ENCODE measurements at regions not wholly inside any gene's neighbourhood (a gene's known extent, or its start where the extent isn't known, plus 50 kb on each side); places are given as distances from the start of the nearest gene placed in this dataset.

DNA sequence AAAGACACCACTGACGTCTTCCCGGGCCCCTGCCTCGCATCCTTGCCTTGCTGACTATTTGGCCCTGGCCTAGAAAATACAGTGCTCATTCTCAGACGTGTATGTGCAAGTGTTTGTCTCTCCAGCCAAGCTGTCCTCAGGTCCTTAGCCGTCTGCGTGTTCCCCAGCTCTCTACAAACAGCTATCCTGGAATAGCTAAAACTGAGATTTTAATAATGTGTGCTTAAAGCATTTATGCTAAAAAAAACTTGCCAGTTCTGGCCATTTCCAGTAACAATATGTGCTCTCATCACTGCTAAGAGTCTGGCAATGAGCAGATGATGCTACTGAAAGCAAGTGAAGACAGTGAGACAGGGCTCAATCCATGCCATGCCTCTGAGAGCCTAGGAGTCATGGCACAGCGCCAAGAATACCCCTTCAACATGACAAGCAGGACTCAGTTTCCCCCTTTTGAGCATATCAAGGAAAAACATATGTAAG is 55.7 kb downstream of the IRF2BP2 start:
- no peak for DNase-seq (ENCODE audit: low read depth)

DNA sequence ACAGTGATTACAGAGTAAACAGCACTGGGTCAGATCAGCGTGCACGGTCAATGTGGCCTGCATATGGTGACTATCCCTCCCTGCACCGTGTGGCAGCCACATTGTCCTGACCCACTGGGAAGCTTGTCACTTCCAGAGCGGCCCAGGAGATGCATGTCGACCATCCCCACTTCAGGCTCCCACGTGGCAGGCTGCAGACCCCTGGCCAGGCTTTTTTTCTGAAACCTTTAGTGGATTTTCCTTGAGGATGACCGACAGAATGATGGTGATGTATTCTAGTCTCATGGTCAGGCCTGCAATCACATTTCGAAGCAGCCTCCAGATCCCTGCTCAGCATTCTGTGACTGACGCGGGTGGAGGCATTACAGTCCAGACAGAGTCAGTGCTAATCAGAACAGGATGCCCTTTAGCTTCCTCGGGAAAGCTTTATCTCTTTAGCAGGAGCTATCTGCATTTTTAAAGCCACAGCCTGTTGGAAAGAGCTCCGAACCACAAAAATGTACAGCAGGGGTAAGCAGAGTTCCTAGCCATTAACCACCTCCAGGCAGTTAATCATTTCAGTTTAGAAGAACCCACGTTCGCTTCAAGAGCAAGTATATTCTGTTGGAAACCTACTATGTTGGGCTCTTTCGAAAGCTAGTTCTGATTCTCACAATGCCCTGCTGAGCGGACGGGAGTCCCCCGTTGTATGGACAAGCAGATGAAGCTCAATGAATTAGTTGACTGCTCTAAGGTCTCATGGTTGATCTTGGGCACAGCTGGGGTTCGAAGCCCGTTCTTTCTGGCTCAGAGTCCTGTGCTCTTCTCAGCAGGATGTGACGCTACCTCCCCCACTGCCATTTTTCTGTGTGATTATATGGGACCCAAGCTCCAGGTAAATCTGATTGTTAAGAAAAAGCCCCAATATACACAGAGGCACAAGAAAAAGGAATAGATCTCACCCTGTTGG is 56.5 kb downstream of the IRF2BP2 start:
- DNase-seq (ENCODE audit: low read depth): peak; percentile 86

DNA sequence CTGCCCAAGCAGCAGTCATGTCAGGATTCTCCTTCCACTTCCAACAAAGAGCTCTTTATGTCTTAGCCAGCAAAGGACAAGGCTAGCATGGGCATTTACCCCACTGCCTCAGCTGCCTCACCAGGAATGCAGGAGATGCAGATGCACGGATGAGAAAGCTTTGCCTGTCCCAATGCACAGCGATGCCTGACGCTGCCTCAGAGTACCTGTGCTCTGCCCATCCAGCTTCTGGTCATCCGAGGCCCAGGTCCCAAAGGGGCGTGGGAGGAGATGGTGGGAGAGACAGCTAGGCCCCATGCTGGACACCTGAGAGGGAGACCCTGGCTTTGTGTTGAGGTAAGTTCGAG is 59.0 kb downstream of the IRF2BP2 start:
- DNase-seq (ENCODE audit: low read depth): no peak

DNA sequence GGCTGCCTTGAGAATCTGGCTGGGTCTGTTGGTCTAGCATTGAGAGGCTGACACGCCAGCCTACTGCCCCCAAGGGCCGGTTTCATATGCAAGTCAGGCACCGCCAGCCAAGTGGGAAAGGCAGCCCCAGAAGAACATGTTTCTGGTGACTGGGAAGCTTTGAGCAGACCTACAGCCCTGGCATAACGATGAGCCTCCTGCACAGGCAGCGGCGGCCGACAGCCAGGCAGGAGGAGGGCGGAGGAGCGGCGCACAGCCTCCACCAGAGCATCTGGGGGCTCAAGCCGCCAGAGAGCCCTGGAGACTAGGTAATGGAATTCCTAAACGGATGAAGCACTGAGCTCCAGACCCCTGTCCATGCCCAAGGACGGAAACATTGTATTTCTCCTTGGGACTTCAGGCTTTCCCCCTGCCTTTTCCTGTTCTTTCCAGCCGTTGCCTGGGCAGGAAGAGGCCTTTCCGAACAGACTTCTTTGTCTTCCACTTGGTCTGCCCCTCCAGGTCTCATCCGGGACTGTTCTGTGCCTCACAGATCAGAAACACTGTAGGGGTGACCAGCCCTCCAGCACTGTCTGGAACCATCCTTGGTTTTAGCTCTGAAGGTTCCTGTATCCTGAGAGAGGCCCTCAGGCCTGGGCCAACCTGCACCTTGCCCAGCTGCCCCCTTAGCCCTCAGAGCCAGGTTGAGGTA is 59.5 kb downstream of the IRF2BP2 start:
- DNase-seq (ENCODE audit: low read depth): no peak

DNA sequence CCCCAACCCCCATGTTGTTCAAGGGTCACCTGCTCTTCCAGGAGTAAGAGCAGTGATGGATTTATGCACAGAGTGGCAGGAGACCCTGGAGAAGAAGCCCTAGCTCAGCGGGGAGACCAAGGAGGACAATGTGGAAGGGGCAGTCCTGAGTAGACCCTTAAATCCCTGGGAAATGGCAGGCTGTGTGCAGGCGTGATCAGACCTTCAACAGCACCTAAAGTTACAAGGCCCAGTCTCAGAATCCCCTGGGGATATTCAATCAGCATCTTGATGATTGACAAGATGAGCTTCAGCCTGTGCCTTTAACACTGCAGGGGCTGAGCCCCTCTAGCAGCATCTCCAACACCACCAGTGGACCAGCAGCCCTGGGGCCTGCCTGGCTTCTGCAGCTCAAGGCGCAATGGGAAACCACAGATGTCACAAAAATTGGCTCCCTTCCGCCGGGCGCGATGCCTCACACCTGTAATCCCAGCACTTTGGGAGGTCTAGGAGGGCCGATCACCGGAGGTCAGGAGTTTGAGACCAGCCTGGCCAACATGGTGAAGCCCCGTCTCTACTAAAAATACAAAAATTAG is 60.4 kb downstream of the IRF2BP2 start:
- DNase-seq (ENCODE audit: low read depth): no peak

DNA sequence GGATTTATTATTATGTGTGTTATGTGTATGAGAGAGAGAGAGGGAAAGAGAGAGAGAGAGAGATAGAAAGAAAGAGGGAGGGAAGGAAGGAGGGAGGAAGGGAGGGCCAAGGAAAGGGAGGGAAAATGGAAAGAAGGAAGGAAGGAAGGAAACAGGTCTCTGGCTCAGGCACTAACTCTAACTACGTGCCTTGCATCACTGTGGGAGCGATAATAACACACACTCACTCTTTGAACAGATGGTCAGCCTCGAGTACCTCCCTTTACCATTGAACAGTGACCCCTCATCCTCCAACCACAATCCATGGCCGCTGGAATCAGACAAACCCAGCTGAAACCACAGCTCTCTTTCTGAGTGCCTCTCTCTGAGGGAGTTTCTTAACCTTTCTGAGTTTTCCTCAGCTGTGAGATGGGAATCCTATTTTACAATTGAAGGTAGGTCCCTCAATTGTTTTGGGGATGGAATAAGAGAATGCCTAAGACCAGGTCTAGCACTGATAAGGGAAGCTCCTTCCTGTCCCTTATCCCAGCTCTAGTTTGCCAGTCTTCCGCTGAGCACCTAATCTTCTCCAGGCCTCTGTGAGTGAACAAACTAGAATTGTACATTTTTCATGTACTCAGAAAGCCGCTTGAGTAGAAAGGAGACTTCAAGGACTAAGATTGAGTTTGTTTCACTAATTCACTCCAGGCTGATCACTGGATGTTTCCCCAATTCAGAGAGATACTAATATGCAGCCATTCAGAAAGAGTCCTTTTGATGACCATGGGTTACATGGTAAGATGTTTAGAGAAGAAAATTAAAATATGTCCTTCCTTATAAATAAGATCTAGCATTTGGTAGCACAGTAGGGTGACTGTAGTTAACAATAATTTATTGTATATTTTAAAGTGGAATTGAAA is 62.8 kb downstream of the IRF2BP2 start:
- no peak for DNase-seq (ENCODE audit: low read depth)

DNA sequence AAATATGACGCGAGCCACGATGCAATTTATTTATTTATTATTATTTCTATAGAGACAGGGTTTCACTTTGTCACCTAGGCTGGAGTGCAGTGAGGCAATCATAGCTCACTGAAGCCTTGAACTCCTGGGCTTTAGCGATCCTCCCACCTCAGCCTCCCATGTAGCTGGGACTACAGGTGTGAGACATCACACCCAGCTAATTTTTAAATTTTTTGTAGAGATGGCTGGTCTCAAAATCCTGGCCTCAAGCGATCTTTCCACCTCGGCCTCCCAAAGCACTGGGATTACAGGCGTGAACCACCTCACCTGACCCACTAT is 63.6 kb downstream of the IRF2BP2 start:
- no peak for DNase-seq (ENCODE audit: low read depth)

DNA sequence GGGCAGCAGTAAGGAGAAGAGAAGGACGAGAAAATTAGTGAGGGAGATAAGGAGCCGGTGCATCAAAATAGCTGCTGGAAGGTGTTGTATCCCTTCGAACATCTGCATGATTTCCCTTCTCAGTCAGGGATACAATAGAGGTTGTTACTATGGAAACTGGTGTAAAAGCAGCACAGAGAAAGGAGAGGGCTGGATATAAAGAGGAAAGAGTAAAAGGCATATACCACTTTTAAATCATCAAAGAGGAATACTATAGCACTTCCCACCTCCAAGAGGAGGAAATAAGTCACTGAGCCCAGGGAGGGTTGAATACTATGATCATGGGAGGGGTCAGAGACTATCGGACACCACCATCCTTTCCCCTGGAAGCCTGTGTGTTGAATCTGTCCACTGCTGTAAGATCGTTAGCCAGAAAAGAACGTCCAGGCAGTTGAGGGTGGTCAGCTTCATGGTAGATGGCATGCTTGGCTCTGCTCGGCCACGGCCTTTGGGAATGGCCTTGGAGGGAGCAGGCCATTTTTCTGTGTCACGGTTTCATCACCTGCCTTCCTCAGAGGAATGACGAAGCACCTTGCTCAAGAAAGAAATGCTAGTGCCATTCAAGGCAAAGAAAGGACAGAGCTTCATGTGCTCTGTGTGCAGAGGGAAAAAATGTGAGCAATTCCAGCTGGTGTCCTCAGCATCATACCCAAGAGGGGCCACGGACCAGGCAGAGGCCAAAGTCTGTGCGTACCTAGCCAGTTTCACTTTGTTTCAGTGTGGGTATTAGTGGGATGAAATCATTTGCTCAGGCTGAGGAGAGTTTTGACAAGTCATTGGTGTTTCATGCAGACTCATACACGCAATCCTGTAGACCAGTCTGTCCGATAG is 64.2 kb downstream of the IRF2BP2 start:
- DNase-seq (ENCODE audit: low read depth): no peak

DNA sequence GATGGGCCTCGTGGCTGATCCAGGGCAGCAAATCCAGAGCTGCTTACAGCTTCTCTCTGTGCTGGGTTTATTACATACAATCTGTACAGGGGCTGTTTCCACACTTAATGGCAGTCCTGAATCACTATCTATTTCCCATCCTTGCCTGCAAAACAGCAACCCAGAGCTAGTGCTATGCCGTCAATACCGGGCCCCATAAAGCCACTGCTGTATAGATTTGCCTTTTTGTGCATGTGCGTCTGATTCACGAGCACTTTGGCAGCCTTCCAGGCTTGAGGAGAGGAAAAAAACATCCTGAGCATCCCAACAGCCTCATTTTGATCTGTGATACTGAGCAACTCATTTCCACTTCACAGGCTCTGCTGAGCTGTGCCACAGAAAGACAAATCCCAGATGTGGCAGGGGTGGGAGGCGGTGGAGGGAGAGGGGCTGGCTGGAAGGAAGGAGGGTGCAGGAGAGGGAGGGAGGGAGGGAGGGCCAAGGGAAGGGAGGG is 65.2 kb upstream of the TARBP1 start:
- DNase-seq (ENCODE audit: low read depth): peak; percentile 93

DNA sequence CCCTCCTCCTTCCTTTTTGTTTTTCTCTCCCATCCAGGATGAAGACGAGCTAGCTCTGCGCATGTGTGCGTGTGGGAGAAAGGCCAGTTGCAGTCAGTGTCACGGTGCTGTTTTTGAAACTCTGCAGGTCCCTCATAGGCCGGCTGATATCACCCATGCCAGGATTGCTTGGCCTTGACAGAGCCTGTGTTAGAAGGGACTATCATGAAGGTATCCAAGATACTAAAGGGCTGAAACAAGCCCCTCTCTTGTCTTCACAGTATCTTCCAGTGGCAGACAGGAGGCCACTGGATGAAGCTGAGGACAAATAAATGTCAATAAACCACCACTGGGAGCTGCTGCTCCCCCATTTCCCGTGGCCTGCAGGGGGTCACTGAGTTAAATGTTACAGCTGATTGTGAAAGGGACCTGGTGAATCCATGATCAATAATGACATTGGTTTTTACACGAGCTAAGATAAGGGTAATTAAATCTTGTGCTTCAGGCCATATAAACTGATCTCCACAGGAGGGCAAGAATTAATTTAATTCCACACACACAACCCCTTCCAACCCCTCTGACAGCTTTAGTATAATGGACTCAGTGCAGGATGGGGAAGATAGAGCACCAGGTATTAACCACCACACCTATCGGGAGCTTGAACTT is 64.6 kb upstream of the TARBP1 start:
- DNase-seq (ENCODE audit: low read depth): no peak

DNA sequence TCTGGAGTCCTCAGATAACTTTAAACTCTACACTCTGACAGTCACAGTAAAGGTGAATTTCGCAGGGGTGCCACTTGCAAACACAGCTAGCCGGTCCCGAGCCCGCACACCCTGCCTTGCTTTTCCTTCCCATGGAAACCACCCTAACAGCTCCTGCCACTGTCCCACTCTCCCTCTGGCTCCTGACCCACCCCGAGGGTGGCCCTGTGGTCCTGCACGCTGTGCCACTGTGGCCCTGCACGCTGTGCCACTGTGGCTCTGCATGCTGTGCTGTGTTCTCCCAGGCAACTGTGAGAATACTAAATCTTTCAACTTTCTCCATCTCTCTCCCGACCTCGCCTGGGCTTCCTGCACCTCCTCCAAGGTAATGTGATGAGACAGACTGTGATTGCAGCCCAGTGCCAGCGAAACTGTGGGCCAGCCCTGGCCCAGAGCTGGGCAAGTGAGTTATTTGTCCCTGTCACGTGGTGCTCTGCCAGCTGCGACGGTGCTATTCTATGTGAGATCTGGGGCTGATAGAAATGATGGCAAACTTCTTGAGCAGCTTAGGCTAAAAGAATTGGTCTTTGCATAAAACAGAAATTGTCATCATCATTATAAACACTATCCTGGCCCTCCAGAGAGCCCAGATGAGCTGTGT is 63.4 kb upstream of the TARBP1 start:
- DNase-seq (ENCODE audit: low read depth): no peak

DNA sequence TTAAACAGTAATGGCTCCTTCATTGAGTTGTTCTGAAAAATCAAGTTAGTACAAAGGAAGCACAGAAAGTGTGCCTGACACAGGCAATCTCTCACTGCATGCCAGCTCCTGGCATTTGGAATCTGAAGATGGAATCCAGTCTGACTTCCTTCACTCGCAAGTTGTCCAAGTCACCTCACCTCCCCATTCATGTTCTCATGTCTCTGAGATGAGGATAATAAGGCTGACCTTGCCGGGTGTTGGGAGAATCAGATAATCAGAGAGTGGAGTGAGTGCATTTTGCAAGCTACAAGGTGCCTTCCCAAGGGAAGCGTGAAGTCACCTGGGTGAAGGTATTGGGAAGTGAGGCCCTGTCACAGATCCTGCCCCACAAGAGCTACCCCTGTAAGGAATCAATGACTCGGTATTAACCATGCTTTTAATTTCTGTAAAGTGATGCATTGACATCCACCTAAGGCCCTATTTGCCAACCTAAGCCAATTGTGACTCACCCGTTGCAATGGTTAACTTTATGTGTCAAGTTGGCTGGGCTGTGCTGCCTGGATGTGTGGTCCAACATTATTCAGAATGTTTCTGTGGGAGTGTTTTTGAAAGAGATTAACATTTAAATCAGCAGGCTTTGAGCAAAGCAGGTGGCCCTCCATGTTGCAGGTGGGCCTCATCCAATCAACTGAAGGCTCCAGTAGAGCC is 62.5 kb upstream of the TARBP1 start:
- no peak for DNase-seq (ENCODE audit: low read depth)

DNA sequence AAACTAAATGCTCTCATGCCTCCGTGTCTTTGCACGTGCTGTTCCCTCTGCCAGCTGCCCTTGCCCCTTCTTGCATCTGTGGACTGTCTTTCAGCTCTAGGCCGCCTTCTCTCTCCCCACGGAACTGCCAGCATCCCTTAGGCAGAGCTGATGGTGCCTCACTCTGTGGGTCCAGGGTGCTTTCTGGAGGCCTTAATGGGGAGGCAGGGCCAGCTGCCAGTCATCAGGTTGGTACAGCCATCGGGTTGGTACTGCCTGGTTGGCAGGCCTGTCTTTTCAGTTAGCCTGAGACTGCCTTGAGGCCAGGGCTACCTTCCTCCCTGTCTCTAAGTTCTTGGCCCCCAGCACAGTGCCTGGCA is 61.4 kb upstream of the TARBP1 start:
- no peak for DNase-seq (ENCODE audit: low read depth)

DNA sequence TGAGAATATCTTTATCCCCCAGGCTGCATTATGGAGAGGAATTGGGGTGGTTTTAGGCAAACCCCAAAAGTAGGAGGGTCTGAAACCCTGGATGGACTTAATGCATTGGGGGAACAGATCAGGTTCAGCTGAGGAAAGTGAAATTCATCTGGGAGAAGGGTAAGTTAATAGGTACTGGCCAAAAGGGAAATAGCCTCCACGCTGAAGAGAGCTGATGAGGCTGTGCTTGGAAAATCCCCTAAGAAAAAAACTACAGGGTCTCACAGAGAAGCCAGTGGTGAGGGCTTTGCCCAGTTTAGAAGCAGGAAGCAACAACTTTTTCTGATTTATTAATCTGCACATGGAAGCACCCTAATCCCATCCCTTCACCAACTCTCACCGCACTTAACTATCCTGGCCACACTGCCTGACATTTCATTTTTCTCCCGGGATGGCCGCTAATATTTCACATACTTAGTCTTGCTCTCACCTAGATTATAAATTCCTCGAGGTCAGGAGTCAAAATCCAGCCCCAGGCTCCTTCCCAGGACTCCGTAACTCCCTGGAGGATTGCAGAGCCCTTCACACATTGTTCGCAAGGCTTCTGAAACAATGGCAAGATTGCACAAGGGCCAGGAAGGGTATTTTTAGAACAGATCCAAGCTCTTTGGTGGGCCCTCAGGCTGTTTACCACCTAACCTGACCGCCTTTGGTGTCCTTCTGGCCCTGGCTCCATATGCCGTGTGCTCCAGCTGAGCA is 60.9 kb upstream of the TARBP1 start:
- DNase-seq (ENCODE audit: low read depth): no peak

DNA sequence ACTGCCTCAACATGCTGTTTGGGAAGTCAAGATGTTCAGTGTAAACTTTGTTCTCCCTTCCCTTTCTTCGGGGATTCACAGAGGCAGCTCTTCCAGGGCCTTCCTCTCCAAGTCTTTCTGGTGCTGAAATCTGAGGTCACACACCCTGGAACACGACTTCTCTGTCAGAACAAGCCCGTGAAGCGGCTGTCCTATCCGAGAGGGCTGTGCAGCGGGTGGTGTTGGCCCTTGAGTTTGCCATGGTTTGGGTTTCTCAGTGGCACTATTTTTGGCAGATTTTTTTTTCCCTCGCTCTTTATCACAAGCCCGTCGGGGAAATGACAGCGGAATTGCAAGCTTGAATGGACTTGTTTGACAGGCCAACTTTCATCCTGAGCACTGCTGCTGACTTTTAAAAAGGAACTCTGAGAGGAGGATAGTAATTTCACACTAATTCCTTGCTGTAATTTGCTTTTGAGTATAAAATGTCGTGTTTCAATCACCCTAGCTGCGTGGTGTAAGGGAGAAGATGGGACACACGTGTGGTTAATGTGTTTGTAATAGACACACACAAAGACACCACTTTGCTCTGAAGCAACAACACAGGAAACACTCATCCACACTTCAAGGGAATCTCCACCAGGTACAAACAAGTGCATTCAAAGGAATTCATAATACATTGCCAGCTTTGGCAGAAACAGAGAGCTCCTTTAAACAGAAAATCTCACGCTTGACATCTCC is 60.1 kb upstream of the TARBP1 start:
- DNase-seq (ENCODE audit: low read depth): no peak

DNA sequence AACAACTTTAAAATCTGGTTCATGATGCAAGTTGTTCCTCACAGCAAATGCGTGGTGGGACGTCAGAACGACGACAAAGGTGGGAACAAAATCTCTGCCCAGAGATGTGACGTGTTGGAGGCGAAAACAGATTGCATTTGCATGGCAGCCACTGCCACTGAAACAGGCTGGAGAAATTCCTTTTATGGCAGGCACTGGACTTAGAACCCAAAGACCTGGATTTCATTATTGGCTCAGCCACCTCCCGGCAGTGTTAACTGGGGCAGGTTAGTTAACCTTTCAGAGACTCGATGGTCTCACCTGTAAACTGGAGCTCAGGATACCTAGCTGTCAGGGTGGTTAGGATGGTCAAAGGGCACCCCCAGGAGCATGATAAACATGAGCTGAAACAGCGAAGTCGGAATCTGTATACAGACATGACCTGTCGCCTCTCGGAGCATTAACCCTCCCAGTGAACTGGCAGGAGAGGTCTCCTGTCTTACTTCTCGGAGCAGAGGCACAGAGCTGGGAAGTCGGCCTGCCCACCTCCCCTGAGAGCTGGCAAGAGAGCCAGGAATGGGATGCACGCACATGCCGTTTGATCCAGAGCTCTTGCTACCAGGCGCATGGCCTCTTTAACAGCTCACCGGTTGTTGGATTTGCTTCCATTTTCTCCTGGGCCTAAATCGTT is 59.2 kb upstream of the TARBP1 start:
- no peak for DNase-seq (ENCODE audit: low read depth)

DNA sequence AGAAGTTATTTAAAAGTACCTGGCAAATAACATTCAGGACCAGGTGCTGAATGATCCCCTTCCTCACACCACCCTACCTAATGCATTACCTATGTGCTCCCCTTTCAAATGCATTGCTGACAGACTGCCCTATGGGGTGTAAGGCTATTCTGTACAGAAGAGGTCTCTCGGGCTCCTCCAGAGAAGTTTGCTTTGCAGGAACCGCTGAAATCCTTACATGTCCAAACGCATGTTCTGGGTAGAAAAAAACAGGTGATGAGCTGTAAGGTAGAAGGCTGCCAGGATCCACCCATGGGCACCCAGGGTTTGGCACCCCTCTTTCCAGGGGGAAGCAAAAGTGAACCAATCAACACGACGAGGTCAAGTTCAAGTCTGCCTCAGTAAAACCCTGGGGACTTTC is 58.3 kb upstream of the TARBP1 start:
- DNase-seq (ENCODE audit: low read depth): no peak

DNA sequence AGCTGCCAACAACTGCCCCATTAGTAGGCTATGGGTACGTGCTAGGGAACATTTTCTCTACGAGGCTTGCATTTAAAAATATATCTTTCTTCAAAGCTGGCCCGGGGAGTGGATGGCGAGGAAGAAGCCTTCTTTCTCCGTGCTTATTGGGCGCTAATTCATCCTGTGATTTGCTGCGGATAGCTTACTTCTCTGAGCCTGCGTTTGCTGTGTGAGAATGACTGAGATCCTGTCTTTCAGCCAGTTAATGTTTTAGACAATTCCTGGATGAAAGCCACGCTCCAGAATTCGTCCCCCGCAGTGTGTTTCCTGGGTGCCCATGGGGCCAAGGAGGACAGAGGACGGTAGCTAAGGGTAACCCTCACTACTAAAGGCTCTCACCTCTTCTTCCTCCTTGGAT is 57.8 kb upstream of the TARBP1 start:
- DNase-seq (ENCODE audit: low read depth): no peak
